A673 (cell line): ENCODE measurements at regions not wholly inside any gene's neighbourhood (a gene's known extent, or its start where the extent isn't known, plus 50 kb on each side); places are given as distances from the start of the nearest gene placed in this dataset.

Source experiments
- BruUV-seq: library from RNA; stranded (reverse); fragments of 400-500 nt; replicated peaks from 2 replicates; lab custom pipeline; 2021; lab: Mats Ljungman, UMichigan
- CTCF ChIA-PET: fragments of 300-600 bp; sonication (Branson Sonifier 250); formaldehyde crosslinking; loops from one replicate; lab custom pipeline; 2022; ENCODE audit warnings: antibody characterized with exemption; lab: Charles Lee
- POLR2A ChIA-PET: fragments of 300-600 bp; sonication (Branson Sonifier 250); formaldehyde crosslinking; loops from one replicate; lab custom pipeline; 2022; ENCODE audit warnings: antibody characterized with exemption; ENCODE audit not compliant: low non-redundant PET; lab: Charles Lee
- DNase-seq: peaks from one replicate; pipeline ENCODE4 v3.0.0-alpha.2; 2015; ENCODE audit warnings: low spot score
- H3K27ac ChIP-seq: fragments of 200-600 bp; sonication (generic); 2 replicates; pipeline ENCODE4 v1.5.1; 2016; ENCODE audit warnings: mixed run types, low read depth, mild to moderate bottlenecking, mixed read lengths, antibody characterized with exemption, low read length; ENCODE audit not compliant: poor library complexity, severe bottlenecking
- H3K27me3 ChIP-seq: fragments of 200-600 bp; sonication (generic); replicated peaks from 2 replicates; pipeline ENCODE4 v1.6.1; 2017; ENCODE audit warnings: mixed run types, low read depth, mild to moderate bottlenecking, mixed read lengths, antibody characterized with exemption, low read length; ENCODE audit not compliant: insufficient read depth, poor library complexity
- H3K36me3 ChIP-seq: fragments of 200-600 bp; sonication (generic); 2 replicates; pipeline ENCODE4 v1.6.1; 2016; ENCODE audit warnings: mixed run types, mild to moderate bottlenecking, mixed read lengths, antibody characterized with exemption, low read length; ENCODE audit not compliant: insufficient read depth, poor library complexity, severe bottlenecking
- H3K4me1 ChIP-seq: fragments of 200-600 bp; sonication (generic); 2 replicates; pipeline ENCODE4 v1.6.1; 2017; ENCODE audit warnings: mixed run types, mild to moderate bottlenecking, mixed read lengths, antibody characterized with exemption, low read length; ENCODE audit not compliant: insufficient read depth, poor library complexity, severe bottlenecking
- H3K4me3 ChIP-seq: fragments of 200-600 bp; sonication (generic); 2 replicates; pipeline ENCODE4 v1.5.1; 2016; ENCODE audit warnings: low read depth, mixed run types, mild to moderate bottlenecking, mixed read lengths, low read length; ENCODE audit not compliant: poor library complexity, severe bottlenecking
- H3K9me3 ChIP-seq: fragments of 200-600 bp; sonication (generic); 2 replicates; pipeline ENCODE4 v1.6.1; 2016; ENCODE audit warnings: mixed run types, low read depth, mild to moderate bottlenecking, mixed read lengths, antibody characterized with exemption, low read length; ENCODE audit not compliant: poor library complexity, severe bottlenecking
- EZH2 ChIP-seq: fragments of 200-600 bp; sonication (generic); IDR thresholded peaks from 2 replicates; pipeline ENCODE4 v1.6.1; 2017; ENCODE audit warnings: borderline replicate concordance, low read depth, mild to moderate bottlenecking, mixed read lengths, antibody characterized with exemption, low read length; ENCODE audit not compliant: poor library complexity, severe bottlenecking
- intact Hi-C: fragments of 100-400 bp; cut with micrococcal nuclease; formaldehyde crosslinking; loops from one replicate; pipeline ENCODE4 v1.10.0; 2022; ENCODE audit not compliant: unreplicated experiment
- TF ChIP-seq, protein P1 (sequence below): fragments of 300-800, 200-600 bp; sonication (generic); conservative IDR thresholded peaks from 2 replicates; pipeline ENCODE4 v1.5.1; 2017; ENCODE audit warnings: low read depth, mild to moderate bottlenecking, antibody characterized with exemption, low read length, moderate library complexity, mixed read lengths

DNA sequence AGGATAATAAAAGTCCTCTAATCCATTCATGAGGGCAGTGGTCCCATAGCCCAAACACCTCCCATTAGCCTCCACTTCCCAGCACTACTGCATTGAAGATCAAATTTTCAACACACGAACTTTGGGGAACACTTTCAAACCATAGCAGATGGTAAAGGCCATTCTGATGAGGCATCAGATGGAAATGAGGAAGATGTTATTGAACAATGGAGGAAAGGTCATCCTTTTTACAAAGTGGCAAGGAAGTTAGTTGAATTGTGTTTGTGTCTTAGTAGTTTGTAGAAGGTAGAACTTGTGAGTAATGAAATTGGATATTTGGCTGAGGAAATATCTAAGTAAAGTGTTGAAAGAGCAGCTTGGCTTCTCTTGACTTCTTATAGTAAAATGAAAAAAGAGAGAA lies 93.3 kb upstream of the NLRP1 start:
- no peak for TF ChIP-seq EZH2
- TF ChIP-seq, protein P1, sequence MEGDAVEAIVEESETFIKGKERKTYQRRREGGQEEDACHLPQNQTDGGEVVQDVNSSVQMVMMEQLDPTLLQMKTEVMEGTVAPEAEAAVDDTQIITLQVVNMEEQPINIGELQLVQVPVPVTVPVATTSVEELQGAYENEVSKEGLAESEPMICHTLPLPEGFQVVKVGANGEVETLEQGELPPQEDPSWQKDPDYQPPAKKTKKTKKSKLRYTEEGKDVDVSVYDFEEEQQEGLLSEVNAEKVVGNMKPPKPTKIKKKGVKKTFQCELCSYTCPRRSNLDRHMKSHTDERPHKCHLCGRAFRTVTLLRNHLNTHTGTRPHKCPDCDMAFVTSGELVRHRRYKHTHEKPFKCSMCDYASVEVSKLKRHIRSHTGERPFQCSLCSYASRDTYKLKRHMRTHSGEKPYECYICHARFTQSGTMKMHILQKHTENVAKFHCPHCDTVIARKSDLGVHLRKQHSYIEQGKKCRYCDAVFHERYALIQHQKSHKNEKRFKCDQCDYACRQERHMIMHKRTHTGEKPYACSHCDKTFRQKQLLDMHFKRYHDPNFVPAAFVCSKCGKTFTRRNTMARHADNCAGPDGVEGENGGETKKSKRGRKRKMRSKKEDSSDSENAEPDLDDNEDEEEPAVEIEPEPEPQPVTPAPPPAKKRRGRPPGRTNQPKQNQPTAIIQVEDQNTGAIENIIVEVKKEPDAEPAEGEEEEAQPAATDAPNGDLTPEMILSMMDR: no peak
- DNase-seq: no peak
- no peak overlapping the region for H3K27ac ChIP-seq
- intact Hi-C loops: no loop called here
- H3K9me3 ChIP-seq: no peaks in the 10 kb centered on the region
- ChIA-PET CTCF (no interaction called here), POLR2A (no interaction called here)
- no peaks in the 10 kb centered on the region for H3K36me3 ChIP-seq
- peaks cover 33% of the 10 kb centered on the region for H3K27me3 ChIP-seq
- H3K4me3 ChIP-seq: no peak overlapping the region
- BruUV-seq: no TSS peak
- H3K4me1 ChIP-seq: no peaks in the 10 kb centered on the region

DNA sequence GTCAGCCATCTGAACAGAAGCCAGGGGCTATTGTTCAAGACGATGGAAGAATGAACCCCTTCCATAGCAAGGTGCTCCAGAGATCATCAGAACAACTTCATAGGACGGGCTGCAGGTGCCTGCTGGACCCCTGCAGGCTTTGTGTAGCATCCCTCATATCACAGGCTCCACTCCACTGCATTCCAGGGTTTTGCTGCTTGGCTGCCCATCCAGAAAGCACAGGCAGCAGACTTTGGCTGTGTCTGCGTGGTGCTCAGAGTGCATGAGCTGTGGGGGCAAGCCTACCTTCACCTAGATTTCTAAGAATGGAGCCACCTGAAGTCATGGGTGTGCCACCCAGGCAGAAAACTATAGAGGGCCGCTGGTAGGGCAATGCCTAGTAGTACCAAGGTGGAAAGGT lies 93.9 kb upstream of the NLRP1 start:
- intact Hi-C loops: no loop called here
- Histone ChIP-seq H3K27me3 (peaks cover 37% of the 10 kb centered on the region), H3K4me3 (no peak overlapping the region), H3K36me3 (no peaks in the 10 kb centered on the region), H3K9me3 (no peaks in the 10 kb centered on the region), H3K27ac (no peak overlapping the region), H3K4me1 (no peaks in the 10 kb centered on the region)
- ChIA-PET POLR2A (no interaction called here), CTCF (no interaction called here)
- BruUV-seq: no TSS peak
- TF ChIP-seq, protein P1: no peak
- TF ChIP-seq EZH2: no peak
- DNase-seq: no peak

DNA sequence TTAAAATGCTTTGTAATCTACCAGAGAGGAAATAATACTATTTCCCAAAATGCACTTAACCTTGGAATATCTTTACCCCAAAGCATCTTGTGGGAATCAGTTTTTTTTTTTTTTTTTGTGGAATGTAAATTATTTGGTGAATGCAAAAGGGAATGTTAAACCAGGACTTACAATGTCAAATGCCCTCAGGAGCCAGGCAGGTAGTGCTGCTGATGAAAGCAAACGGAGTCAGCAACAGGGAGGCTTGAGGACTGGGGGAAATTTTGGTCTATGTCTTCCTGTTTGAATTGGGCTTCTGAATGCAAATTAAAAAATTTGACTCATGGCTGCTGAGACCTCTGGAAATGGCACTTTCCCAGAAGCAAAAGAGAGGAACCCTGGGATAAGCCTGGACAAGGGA lies 96.5 kb upstream of the NLRP1 start:
- DNase-seq: no peak
- ChIA-PET POLR2A (no interaction called here), CTCF (no interaction called here)
- BruUV-seq: no TSS peak
- intact Hi-C loops: no loop called here
- H3K27ac ChIP-seq: no peak overlapping the region
- no peak overlapping the region for H3K4me3 ChIP-seq
- H3K9me3 ChIP-seq: no peaks in the 10 kb centered on the region
- TF ChIP-seq EZH2: no peak
- TF ChIP-seq, protein P1: no peak
- no peaks in the 10 kb centered on the region for H3K4me1 ChIP-seq
- peaks cover 38% of the 10 kb centered on the region for H3K27me3 ChIP-seq
- H3K36me3 ChIP-seq: no peaks in the 10 kb centered on the region
